ENCODE measurements at regions not wholly inside any gene's neighbourhood (a gene's known extent, or its start where the extent isn't known, plus 50 kb on each side); places are given as distances from the start of the nearest gene placed in this dataset.

- peaks cover 8% of the 10 kb centered on the region for H3K27me3 Mint-ChIP-seq (ENCODE audit: low read depth)
- no peak overlapping the region for H3K4me3 Mint-ChIP-seq
- H3K27ac Mint-ChIP-seq (ENCODE audit: unreplicated experiment), result no peak overlapping the region
- no peak for DNase-seq (ENCODE audit: low read depth, low spot score)
- no peak for TF ChIP-seq CTCF (conservative IDR thresholded peaks at IDR 0.05)
- H3K36me3 Mint-ChIP-seq (ENCODE audit: low read depth), result no peaks in the 10 kb centered on the region
- peaks cover 21% of the 10 kb centered on the region for H3K4me1 Mint-ChIP-seq
- peaks cover 2% of the 10 kb centered on the region for H3K9me3 Mint-ChIP-seq
These were observed 100.2 kb upstream of the MBNL2 start for GRCh38 chr13:97121894-97122293.

- no peak for TF ChIP-seq CTCF (conservative IDR thresholded peaks at IDR 0.05)
- Mint-ChIP-seq H3K9me3 (peaks cover 2% of the 10 kb centered on the region), H3K4me1 (peaks cover 21% of the 10 kb centered on the region), H3K36me3 (ENCODE audit: low read depth) (no peaks in the 10 kb centered on the region), H3K27ac (ENCODE audit: unreplicated experiment) (no peak overlapping the region), H3K27me3 (ENCODE audit: low read depth) (peaks cover 8% of the 10 kb centered on the region), H3K4me3 (no peak overlapping the region)
- no peak for DNase-seq (ENCODE audit: low read depth, low spot score)
These were observed 99.6 kb upstream of the MBNL2 start for GRCh38 chr13:97122381-97122996.

GRCh38 chr13:97124206-97124605 lies 97.9 kb upstream of the MBNL2 start:
- Mint-ChIP-seq H3K4me1 (peaks cover 21% of the 10 kb centered on the region), H3K27me3 (ENCODE audit: low read depth) (peaks cover 4% of the 10 kb centered on the region)

DNA sequence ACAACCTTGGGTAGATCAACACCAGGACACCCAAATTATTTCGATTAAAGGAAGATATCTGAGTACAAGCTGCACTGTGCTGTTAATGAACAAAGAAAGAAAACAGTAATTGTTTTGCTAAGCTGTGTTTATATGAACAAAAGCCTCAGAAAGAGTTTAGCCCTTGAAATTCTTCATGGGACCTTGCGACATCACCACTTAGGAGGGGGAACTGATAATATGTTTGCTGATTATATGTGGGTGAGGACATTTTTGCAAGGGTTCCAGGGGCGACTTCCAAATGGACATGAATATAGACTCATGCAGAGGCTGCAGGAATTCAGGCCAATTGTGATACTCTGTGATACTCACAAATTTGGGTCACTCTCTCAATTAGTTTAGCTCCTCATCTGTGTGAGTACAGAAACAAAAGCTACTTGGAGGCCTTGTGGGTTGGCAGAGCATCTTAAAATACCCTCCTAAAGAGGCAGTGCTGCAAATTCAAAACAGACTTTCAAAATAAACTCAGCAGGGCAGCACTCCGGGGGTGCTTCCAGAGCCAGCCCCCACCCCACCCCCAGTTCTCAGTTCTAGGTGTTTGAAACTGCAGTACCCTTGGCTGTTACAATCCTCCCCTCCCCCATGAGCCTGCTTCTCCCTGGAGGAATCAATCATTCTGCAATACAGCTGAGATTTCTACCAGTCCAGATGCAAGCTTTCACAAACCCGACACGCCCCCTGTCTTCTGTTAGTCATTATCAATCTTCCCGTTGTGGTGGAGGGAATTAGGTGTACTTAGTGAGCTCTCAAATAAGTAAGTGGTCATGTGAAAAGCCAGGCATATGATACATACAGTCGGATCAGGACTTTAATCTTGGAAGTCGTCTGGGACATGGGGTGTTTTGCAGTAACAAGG lies 97.0 kb upstream of the MBNL2 start:
- no peaks in the 10 kb centered on the region for H3K36me3 Mint-ChIP-seq (ENCODE audit: low read depth)
- no peak for DNase-seq (ENCODE audit: low read depth, low spot score)
- H3K27me3 Mint-ChIP-seq (ENCODE audit: low read depth), result peaks cover 4% of the 10 kb centered on the region
- peaks cover 17% of the 10 kb centered on the region for H3K4me1 Mint-ChIP-seq
- no peak for TF ChIP-seq CTCF (conservative IDR thresholded peaks at IDR 0.05)
- H3K4me3 Mint-ChIP-seq, result no peak overlapping the region
- no peak overlapping the region for H3K27ac Mint-ChIP-seq (ENCODE audit: unreplicated experiment)
- H3K9me3 Mint-ChIP-seq, result peaks cover 4% of the 10 kb centered on the region

More at GRCh38 chr13:97124206-97124605, 97.9 kb upstream of the MBNL2 start:
- Mint-ChIP-seq H3K4me3 (no peak overlapping the region), H3K9me3 (peaks cover 2% of the 10 kb centered on the region), H3K27ac (ENCODE audit: unreplicated experiment) (no peak overlapping the region), H3K36me3 (ENCODE audit: low read depth) (no peaks in the 10 kb centered on the region)
- no peak for DNase-seq (ENCODE audit: low read depth, low spot score)
- TF ChIP-seq CTCF (conservative IDR thresholded peaks at IDR 0.05), result no peak

DNA sequence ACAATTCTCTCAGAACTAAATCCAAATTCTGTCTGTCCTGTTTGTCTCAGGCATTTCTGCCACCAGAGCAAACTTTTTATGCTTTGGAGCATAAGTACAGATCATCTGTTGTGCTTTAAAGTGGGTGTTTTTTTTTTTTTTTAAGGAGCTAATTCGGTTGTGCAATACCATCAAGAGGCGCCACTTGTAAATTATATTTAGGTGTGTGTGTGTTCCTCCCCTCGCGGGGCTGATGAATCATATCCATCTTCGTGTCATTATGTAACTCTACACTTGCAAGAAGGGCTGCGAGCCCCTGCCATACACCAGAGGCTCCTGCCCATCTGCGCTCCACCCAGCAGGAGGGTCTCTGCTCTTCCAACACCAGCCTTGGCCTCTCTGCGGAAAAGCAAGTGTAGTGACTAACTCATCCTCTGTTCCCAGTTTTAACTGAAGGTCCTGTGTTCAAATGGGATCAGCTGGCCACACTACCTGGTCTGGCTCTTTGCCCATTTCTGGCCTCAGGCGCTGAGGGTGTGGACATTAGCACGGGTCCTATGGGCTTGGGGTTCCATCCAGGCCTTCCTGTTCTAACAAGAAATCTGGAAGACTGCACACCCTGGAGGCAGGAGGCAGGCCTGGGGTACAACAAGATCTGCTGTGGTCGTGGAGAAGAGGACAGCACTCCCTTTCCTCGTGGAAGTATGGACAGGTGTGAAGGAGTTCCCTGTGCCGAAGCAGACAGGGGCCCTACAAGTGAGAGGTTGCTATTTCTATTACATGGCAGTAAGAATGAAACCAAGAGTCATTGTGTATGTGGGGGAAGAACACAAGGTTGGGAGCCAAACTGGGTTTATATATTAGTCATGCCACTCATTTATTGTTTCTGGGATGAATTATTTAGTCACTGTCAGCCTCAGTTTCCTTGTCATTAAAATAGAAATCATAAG lies 96.1 kb upstream of the MBNL2 start:
- H3K4me1 Mint-ChIP-seq, result peaks cover 13% of the 10 kb centered on the region
- H3K27ac Mint-ChIP-seq (ENCODE audit: unreplicated experiment), result no peak overlapping the region
- peaks cover 2% of the 10 kb centered on the region for H3K9me3 Mint-ChIP-seq
- H3K27me3 Mint-ChIP-seq (ENCODE audit: low read depth), result no peaks in the 10 kb centered on the region
- no peak for TF ChIP-seq CTCF (conservative IDR thresholded peaks at IDR 0.05)
- H3K36me3 Mint-ChIP-seq (ENCODE audit: low read depth), result no peaks in the 10 kb centered on the region
- no peak overlapping the region for H3K4me3 Mint-ChIP-seq
- no peak for DNase-seq (ENCODE audit: low read depth, low spot score)

All from neural crest cell (in vitro differentiated cells).